OCI-LY1 (cell line): ENCODE measurements at regions not wholly inside any gene's neighbourhood (a gene's known extent, or its start where the extent isn't known, plus 50 kb on each side); places are given as distances from the start of the nearest gene placed in this dataset.

Source experiments
- H2AFZ ChIP-seq: fragments of 200-600 bp; sonication (generic), shearing (Covaris generic); 2 replicates; pipeline ENCODE4 v1.6.0; 2014; ENCODE audit warnings: antibody characterized with exemption, mild to moderate bottlenecking, low read length
- H3F3A ChIP-seq: fragments of 200-600 bp; sonication (generic), shearing (Covaris generic); 2 replicates; pipeline ENCODE4 v1.6.0; 2014; ENCODE audit warnings: mild to moderate bottlenecking, antibody characterized with exemption, low read length, moderate library complexity; ENCODE audit not compliant: insufficient read depth
- H3K27ac ChIP-seq: fragments of 200-600 bp; sonication (generic); 2 replicates; pipeline ENCODE4 v1.5.1; 2014; ENCODE audit warnings: low read length, mixed run types, mild to moderate bottlenecking, low read depth; ENCODE audit not compliant: poor library complexity, severe bottlenecking
- H3K27me3 ChIP-seq: fragments of 200-600 bp; sonication (generic); 2 replicates; pipeline ENCODE4 v1.6.0; 2014; ENCODE audit warnings: antibody characterized with exemption, mild to moderate bottlenecking, low read length, moderate library complexity; ENCODE audit not compliant: insufficient read depth
- H3K36me3 ChIP-seq: fragments of 200-600 bp; sonication (generic); 2 replicates; pipeline ENCODE4 v1.6.1; 2014; ENCODE audit warnings: mild to moderate bottlenecking, antibody characterized with exemption, low read length, moderate library complexity, mixed read lengths; ENCODE audit not compliant: insufficient read depth
- H3K4me1 ChIP-seq: fragments of 200-600 bp; sonication (generic); 2 replicates; pipeline ENCODE4 v1.5.1; 2014; ENCODE audit warnings: mild to moderate bottlenecking, low read length, moderate library complexity; ENCODE audit not compliant: insufficient read depth, severe bottlenecking
- H3K4me2 ChIP-seq: fragments of 200-600 bp; sonication (generic), shearing (Covaris generic); 2 replicates; pipeline ENCODE4 v1.6.1; 2014; ENCODE audit warnings: low read length
- H3K4me3 ChIP-seq: fragments of 200-600 bp; sonication (generic); 2 replicates; pipeline ENCODE4 v1.5.1; 2014; ENCODE audit warnings: low read length, low read depth, mild to moderate bottlenecking, mixed read lengths; ENCODE audit not compliant: poor library complexity, severe bottlenecking
- H3K79me2 ChIP-seq: fragments of 200-600 bp; shearing (Covaris generic); 2 replicates; pipeline ENCODE4 v1.6.1; 2016; ENCODE audit warnings: mixed run types, low read length, mixed read lengths; ENCODE audit not compliant: insufficient read depth
- H3K9ac ChIP-seq: fragments of 200-600 bp; sonication (generic), shearing (Covaris generic); 2 replicates; pipeline ENCODE4 v1.6.1; 2014; ENCODE audit warnings: mild to moderate bottlenecking, low read length, mixed read lengths
- H3K9me2 ChIP-seq: fragments of 200-600 bp; sonication (generic), shearing (Covaris generic); 2 replicates; pipeline ENCODE4 v1.6.1; 2014; ENCODE audit warnings: low read depth, mild to moderate bottlenecking, low read length, mixed read lengths
- H3K9me3 ChIP-seq: fragments of 200-600 bp; shearing (Covaris generic); 2 replicates; pipeline ENCODE4 v1.6.1; 2014; ENCODE audit warnings: low read length, mixed read lengths
- H4K20me1 ChIP-seq: fragments of 200-600 bp; sonication (generic), shearing (Covaris generic); 2 replicates; pipeline ENCODE4 v1.6.0; 2016; ENCODE audit warnings: mild to moderate bottlenecking, low read length; ENCODE audit not compliant: insufficient read depth
- EZH2 ChIP-seq: fragments of 200-600 bp; sonication (generic), shearing (Covaris generic); IDR thresholded peaks from 2 replicates; pipeline ENCODE4 v1.8.0; 2017; ENCODE audit warnings: borderline replicate concordance, mixed run types, mild to moderate bottlenecking, antibody characterized with exemption, low read length, moderate library complexity, mixed read lengths
- TF ChIP-seq, protein P1 (sequence below): fragments of 200-600 bp; sonication (generic), shearing (Covaris generic); IDR thresholded peaks from 2 replicates; pipeline ENCODE4 v1.5.1; 2017; ENCODE audit warnings: mild to moderate bottlenecking, antibody characterized with exemption, low read length, moderate library complexity, mixed read lengths

DNA sequence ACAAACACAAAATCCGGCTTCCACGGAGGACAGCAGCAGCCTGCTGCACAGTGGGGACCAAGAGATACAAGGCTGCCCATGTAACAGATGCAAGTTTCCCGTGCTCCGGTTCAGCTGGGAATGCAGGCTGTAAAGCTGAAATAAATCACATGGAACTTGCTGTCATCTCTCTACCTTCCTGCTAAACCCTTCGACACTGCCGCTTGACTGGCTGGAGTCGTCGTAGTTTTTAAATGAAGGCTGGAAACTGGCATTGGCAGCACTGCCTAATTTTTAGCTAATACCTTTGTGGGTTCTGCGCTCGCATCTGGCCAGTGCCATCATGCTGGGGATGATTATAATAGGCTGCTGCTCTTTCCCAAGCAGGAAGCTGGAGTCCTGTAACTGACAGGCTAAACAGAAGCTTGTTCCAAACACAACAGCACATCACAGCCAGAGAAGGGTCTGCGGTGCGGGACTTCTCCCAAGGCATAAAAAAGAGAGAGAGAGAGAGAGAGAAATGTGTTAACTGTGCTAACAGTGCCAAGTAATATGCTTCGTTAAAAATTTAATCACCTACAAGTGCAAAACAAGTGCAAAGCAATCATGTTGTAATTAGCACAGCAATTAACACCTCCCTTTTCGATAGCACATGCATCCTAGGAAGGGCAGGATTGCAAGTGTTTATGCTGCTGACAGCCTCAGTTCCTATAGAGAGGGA lies 146.1 kb downstream of the TFAP2A start:
- no peaks in the 10 kb centered on the region for H3K4me1 ChIP-seq
- H4K20me1 ChIP-seq, result no peaks in the 10 kb centered on the region
- no peak overlapping the region for H3K4me2 ChIP-seq
- H3K27ac ChIP-seq, result no peak overlapping the region
- H3K36me3 ChIP-seq, result no peaks in the 10 kb centered on the region; the same call in 1 of the 2 replicates
- no peaks in the 10 kb centered on the region for H3F3A ChIP-seq
- TF ChIP-seq EZH2, result no peak
- TF ChIP-seq, protein P1, sequence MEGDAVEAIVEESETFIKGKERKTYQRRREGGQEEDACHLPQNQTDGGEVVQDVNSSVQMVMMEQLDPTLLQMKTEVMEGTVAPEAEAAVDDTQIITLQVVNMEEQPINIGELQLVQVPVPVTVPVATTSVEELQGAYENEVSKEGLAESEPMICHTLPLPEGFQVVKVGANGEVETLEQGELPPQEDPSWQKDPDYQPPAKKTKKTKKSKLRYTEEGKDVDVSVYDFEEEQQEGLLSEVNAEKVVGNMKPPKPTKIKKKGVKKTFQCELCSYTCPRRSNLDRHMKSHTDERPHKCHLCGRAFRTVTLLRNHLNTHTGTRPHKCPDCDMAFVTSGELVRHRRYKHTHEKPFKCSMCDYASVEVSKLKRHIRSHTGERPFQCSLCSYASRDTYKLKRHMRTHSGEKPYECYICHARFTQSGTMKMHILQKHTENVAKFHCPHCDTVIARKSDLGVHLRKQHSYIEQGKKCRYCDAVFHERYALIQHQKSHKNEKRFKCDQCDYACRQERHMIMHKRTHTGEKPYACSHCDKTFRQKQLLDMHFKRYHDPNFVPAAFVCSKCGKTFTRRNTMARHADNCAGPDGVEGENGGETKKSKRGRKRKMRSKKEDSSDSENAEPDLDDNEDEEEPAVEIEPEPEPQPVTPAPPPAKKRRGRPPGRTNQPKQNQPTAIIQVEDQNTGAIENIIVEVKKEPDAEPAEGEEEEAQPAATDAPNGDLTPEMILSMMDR, result no peak
- no peaks in the 10 kb centered on the region for H3K79me2 ChIP-seq
- H3K9ac ChIP-seq, result no peak overlapping the region
- no peak overlapping the region for H3K4me3 ChIP-seq
- H3K9me3 ChIP-seq, result no peaks in the 10 kb centered on the region
- H3K9me2 ChIP-seq, result no peaks in the 10 kb centered on the region
- H3K27me3 ChIP-seq, result no peaks in the 10 kb centered on the region
- no peak overlapping the region for H2AFZ ChIP-seq

DNA sequence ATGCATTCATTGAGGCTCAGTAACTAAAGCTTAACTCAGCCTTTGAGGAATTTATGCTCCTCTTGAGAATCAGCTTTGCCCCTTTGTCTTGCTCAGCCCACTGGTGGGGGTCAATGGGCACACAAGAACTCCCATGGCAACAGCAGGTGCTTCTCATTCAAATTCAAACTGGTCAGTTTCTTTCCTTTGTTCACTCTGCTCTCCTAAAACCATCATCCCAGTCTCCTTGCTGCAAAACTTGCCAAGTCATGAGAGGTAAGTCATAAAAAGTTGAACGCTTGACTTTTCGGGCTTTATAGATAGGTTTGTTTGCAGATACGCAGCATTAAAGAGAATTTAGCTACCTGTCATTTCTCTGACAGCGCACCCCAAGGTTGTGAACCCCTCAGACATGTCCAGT lies 146.8 kb downstream of the TFAP2A start:
- no peak overlapping the region for H2AFZ ChIP-seq
- H3K27me3 ChIP-seq, result no peaks in the 10 kb centered on the region
- no peak overlapping the region for H3K9ac ChIP-seq
- H3K9me2 ChIP-seq, result no peaks in the 10 kb centered on the region
- no peaks in the 10 kb centered on the region for H3F3A ChIP-seq
- no peaks in the 10 kb centered on the region for H4K20me1 ChIP-seq
- TF ChIP-seq, protein P1, result no peak
- no peak for TF ChIP-seq EZH2
- H3K36me3 ChIP-seq, result no peaks in the 10 kb centered on the region; the same call in 1 of the 2 replicates
- no peaks in the 10 kb centered on the region for H3K79me2 ChIP-seq
- no peak overlapping the region for H3K4me3 ChIP-seq
- no peaks in the 10 kb centered on the region for H3K9me3 ChIP-seq
- no peak overlapping the region for H3K27ac ChIP-seq
- no peaks in the 10 kb centered on the region for H3K4me1 ChIP-seq
- H3K4me2 ChIP-seq, result no peak overlapping the region

DNA sequence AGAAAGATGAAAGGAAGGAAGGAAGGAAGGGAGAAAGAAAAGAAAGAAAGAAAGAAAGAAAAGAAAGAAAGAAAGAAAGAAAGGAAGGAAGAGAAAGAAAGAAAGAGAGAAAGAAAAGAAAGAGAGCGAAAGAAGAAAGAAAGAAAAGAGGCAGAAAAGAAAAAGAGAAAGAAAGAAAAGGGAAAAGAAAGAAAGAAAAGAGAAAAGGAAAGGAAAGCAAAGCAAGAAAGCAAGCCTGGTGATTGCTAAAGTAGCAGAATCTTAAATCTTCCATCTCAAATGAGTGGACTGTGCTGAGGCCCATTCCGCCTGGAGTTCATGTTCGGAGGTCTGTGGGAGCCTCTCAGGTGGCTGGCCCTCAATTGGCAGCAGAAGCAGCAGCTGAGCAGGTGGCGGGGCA lies 148.4 kb downstream of the TFAP2A start:
- H3K27ac ChIP-seq, result no peak overlapping the region
- no peak overlapping the region for H3K4me2 ChIP-seq
- H3K9me3 ChIP-seq, result no peaks in the 10 kb centered on the region
- H3K9me2 ChIP-seq, result no peaks in the 10 kb centered on the region
- no peak overlapping the region for H3K4me3 ChIP-seq
- no peak overlapping the region for H3K9ac ChIP-seq
- no peaks in the 10 kb centered on the region for H3F3A ChIP-seq
- H3K36me3 ChIP-seq, result no peaks in the 10 kb centered on the region; the same call in 1 of the 2 replicates
- H3K4me1 ChIP-seq, result no peaks in the 10 kb centered on the region
- TF ChIP-seq, protein P1, result no peak
- no peak overlapping the region for H2AFZ ChIP-seq
- H4K20me1 ChIP-seq, result no peaks in the 10 kb centered on the region
- H3K27me3 ChIP-seq, result no peaks in the 10 kb centered on the region
- H3K79me2 ChIP-seq, result no peaks in the 10 kb centered on the region
